ENCODE measurements at regions not wholly inside any gene's neighbourhood (a gene's known extent, or its start where the extent isn't known, plus 50 kb on each side); places are given as distances from the start of the nearest gene placed in this dataset.
"Not testable (repeated sequence)": the region's sequence is repeated elsewhere in the genome, so short reads cannot be mapped to it uniquely, and the experiment has no call there.

DNA sequence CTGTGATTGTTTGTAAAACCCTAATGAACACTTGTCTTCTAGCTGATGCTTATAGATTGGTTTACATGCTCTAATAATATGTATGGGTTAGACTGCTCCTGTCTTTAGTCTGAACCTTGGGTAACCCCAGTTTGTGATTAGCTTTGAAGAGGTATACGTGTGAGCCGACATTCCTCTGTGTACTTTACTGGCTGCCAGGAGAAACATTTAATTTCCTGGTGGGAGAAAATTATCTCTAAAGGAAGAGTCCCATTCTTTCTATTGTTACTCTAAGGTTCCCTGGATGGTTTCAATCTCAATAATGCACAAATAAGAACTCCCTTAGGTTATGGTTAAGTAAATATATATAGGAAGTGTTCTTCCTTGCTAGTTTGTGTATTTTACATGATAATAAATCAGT lies 143.6 kb upstream of the ZSWIM2 start:
- DNase-seq (ENCODE audit: insufficient read length, low spot score) (no peak), FAIRE-seq (no peak)
- TF ChIP-seq POLR2A (IDR thresholded peaks at IDR 0.05; ENCODE audit: low read depth, low read length), result no peak

GRCh38 chr2:186991766-186992417 lies 142.9 kb upstream of the ZSWIM2 start:
- FAIRE-seq (no peak), DNase-seq (ENCODE audit: insufficient read length, low spot score) (no peak)

GRCh38 chr2:186984966-186985365 lies 136.0 kb upstream of the ZSWIM2 start:
- DNase-seq (ENCODE audit: insufficient read length, low spot score) (no peak), FAIRE-seq (no peak)
- no peak for TF ChIP-seq POLR2A (IDR thresholded peaks at IDR 0.05; ENCODE audit: low read depth, low read length)

More at GRCh38 chr2:186991766-186992417, 142.9 kb upstream of the ZSWIM2 start:
- no peak for TF ChIP-seq POLR2A (IDR thresholded peaks at IDR 0.05; ENCODE audit: low read depth, low read length)

DNA sequence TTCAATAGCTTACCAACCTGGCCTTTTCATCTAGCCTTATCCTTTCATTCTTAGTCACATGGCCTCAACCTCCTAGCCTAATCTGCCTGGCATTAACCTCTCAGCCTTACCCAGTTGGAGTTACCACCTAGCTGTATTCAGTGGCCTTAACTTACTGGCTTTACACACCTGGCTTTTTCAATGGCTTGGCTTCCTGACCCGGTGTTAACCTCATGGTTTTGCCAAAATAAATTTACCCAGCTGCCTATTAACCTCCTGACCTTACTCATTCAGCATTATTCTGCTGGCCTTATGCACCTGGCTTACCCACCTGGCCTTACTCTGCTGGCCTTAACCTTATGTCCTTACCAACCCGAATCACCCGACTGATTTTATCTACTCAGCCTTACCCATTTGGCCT lies 135.5 kb upstream of the ZSWIM2 start:
- FAIRE-seq (no peak), DNase-seq (ENCODE audit: insufficient read length, low spot score) (no peak)
- no peak for TF ChIP-seq POLR2A (IDR thresholded peaks at IDR 0.05; ENCODE audit: low read depth, low read length)

DNA sequence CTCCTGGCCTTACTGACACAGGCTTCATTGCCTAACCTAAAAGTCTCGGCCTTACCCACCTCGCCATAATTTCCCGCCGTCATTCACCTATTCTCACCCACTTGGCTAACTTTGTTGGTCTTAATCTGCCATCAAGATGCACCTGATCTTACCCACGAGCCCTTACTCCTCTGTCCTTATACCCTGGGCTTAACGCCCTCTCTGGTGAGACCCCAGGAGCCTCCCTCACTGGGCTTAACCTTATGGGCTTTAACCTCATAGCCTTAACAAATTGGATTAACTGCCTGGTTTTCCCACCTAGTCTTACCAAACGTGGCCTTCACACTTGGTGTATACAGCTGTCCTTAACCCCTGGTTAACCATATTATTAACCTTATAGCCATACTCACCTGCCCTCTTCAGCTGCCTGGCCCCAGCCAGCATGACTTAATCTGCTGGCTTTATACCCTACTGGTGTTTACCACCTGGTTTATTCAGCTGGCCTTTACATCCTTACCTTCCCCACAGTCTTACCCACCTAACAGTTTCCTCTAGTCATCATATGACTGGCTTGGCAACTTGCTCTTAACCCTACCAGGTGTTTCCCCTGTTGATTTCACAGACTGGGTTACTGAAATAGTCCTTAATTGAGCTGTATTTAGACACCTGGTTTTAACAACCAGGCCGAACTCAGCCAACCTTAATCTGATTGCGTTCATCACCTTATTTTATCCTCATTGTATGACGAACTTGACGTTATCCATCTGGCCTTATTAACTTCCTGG lies 132.0 kb upstream of the ZSWIM2 start:
- no peak for DNase-seq (ENCODE audit: insufficient read length, low spot score)
- FAIRE-seq, result no peak

DNA sequence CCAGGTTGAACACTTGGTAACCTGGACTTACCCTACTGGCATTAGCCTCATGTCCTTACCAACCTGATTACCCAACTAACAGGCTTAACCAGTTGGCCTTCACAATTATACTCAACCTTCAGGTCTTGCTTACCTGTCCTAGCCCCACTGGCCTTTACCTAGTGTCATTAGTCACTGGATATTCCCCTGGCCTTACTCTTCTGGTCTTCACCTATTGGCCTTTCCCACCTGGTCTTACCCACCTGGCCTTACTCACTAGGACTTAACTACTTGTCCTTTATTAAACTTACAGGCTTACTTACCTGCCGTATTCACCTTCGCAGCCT lies 131.1 kb upstream of the ZSWIM2 start:
- no peak for TF ChIP-seq POLR2A (IDR thresholded peaks at IDR 0.05; ENCODE audit: low read depth, low read length)
- FAIRE-seq, result no peak
- DNase-seq (ENCODE audit: insufficient read length, low spot score), result no peak

More for the DNA sequence above, 132.0 kb upstream of the ZSWIM2 start:
- no peak for TF ChIP-seq POLR2A (IDR thresholded peaks at IDR 0.05; ENCODE audit: low read depth, low read length)

DNA sequence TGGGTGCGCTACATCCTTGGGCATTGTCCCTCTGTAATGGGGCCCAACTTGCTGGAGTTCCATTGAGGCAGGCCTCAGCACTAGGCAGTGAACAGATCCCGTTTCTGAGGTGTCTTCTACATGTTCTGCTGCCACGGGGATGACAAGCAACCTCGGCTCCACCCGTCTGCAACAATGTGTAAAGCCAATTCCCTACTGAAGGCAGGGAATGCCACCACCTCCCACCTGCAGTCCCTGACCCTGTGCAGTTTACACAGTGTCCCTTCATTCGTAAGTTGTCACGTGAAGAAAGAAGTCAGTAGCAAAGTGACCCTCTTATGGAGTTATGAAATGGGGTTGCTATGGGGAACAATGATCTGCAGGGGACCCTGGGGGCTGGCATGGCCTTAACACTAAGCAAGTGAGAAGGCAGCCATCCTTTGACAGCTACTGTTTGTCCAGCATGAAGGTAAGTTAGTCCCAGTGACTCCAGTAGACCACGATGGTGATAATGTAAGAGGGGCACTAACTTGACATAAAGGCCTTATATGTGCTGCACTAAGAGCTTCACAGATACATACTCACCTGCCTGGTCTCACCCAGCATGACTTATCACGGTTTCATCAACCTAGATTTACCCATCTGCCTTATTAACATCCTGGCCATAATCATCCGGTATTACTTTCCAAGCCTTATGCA lies 130.6 kb upstream of the ZSWIM2 start:
- FAIRE-seq (no peak), DNase-seq (ENCODE audit: insufficient read length, low spot score) (no peak)
- TF ChIP-seq POLR2A (IDR thresholded peaks at IDR 0.05; ENCODE audit: low read depth, low read length), result no peak

DNA sequence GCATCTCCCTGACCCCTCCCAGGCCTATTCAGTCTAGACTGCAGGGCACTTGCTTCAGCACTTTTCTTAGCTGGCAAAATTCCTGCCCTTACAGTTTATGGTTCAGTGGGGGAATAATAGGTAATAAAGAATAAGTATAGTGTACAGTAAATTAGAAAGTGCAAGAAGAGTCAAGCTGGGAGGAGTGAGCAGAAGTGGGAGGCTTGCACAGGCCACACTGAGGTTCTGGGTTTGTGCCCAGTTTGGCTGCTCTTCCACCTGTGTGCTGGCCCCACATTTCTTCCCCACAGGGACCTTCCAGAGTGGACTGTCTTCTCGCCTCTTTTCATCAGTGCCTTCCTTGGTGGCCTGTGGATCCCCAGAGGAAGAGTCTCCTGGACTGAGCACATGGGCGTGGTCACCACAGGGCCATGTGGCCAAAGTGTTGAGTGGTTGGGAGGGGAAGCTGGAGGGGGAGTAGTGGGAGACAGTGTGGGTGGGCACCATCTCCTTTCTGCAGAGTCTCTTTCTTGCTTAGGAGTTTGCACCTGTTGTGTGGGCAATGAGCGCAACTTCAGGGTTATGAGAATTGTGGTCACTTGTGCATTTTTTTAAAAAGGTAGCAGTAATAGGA lies 128.6 kb upstream of the ZSWIM2 start:
- DNase-seq (ENCODE audit: insufficient read length, low spot score) (no peak), FAIRE-seq (no peak)
- TF ChIP-seq POLR2A (IDR thresholded peaks at IDR 0.05; ENCODE audit: low read depth, low read length), result no peak

DNA sequence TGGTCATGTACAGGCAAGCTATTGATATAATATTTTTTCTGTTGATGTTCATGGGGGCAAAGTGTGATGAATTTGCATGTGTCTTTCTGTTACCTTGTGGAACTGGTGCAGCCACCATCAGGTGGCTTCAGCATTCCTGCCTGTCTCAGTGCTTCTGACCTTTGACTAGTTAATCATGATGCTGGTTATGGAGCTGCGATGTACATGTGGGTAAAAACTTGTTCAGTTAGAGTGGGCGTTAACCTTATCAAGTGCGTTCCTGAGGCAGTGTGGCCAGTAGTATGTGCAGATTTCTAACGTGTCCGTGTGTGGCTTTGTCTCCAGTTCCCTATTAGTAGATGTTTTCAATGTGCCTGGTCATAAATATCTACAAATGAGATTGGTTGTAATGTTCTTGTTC lies 127.4 kb upstream of the ZSWIM2 start:
- DNase-seq (ENCODE audit: insufficient read length, low spot score) (no peak), FAIRE-seq (no peak)
- TF ChIP-seq POLR2A (IDR thresholded peaks at IDR 0.05; ENCODE audit: low read depth, low read length), result no peak

GRCh38 chr2:186972281-186972970 lies 123.5 kb upstream of the ZSWIM2 start:
- FAIRE-seq, result no peak
- TF ChIP-seq POLR2A (IDR thresholded peaks at IDR 0.05; ENCODE audit: low read depth, low read length), result no peak
- DNase-seq (ENCODE audit: insufficient read length, low spot score), result no peak

GRCh38 chr2:186968277-186968676 lies 119.3 kb upstream of the ZSWIM2 start:
- DNase-seq (ENCODE audit: insufficient read length, low spot score), result no peak
- no peak for TF ChIP-seq POLR2A (IDR thresholded peaks at IDR 0.05; ENCODE audit: low read depth, low read length)
- no peak for FAIRE-seq

DNA sequence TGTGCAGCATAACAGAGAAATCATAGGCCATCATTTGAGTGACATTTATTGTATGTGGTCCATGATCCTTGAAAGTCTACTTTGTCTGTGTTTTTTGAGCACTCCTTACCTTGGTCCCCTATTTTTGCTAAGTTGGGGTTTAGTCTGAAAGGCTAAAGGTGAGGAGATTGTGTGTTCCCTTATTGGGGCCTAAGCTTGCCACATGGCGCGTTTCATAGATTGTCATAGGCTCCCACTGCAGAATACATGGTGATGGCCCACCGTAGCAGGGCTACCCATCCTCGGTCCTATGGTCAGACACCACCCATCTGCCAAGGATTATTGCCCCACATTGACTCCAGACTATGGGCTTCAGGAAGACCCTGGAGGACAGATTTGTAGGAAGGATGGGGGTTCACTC lies 117.0 kb upstream of the ZSWIM2 start:
- no peak for TF ChIP-seq POLR2A (IDR thresholded peaks at IDR 0.05; ENCODE audit: low read depth, low read length)
- no peak for FAIRE-seq
- DNase-seq (ENCODE audit: insufficient read length, low spot score), result no peak

- FAIRE-seq (no peak), DNase-seq (ENCODE audit: insufficient read length, low spot score) (no peak)
- TF ChIP-seq POLR2A (IDR thresholded peaks at IDR 0.05; ENCODE audit: low read depth, low read length), result no peak
These were observed 113.2 kb upstream of the ZSWIM2 start for GRCh38 chr2:186962085-186962747.

DNA sequence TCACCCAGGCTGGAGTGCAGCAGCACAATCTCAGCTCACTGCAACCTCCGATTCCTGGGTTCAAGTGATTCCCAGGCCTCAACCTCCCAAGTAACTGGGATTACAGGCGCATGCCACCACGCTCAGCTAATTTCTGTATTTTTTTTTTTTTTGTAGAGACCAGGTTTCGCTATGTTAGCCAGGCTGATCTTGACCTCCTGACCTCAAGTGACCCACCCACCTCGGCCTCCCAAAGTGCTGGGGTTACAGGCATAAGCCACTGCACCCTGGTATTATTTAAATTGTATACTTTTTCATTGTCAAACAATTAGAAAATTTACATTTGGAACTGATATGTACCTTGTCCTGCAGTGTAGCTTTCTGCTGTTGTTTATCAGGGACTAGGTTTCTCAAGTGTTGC lies 111.3 kb upstream of the ZSWIM2 start:
- not testable (repeated sequence) for DNase-seq (ENCODE audit: insufficient read length, low spot score); FAIRE-seq
